ENCODE measurements at regions not wholly inside any gene's neighbourhood (a gene's known extent, or its start where the extent isn't known, plus 50 kb on each side); places are given as distances from the start of the nearest gene placed in this dataset.

DNA sequence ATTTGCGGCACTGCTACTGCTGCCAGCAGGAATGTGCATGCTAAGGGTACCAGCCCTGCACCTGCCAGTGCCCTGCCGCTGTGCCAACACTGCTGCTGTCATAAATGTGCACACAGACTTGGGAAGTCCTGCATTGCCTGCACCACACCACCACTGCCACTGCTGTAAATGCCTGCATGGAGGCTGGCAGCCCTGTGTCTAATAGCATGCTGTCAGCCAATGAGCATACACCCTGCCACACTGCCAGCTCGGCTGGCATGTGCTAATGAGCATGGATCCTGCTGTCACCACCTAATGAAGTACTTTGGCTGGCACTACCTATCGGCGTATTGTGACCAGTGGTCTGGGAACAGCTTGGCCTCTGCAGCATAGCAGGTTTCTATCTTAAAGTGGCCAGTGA lies 981.8 kb upstream of the GBE1 start:
- Histone ChIP-seq H3K9me3 (ENCODE audit: control insufficient read depth, insufficient read depth, low read length) (no peaks in the 10 kb centered on the region), H3K4me3 (ENCODE audit: low read depth, low read length) (no peak overlapping the region), H3K27ac (ENCODE audit: low read depth, low read length) (no peak overlapping the region), H3K27me3 (ENCODE audit: control insufficient read depth, insufficient read depth, low read length) (no peaks in the 10 kb centered on the region), H3K36me3 (ENCODE audit: control insufficient read depth, insufficient read depth, low read length) (no peaks in the 10 kb centered on the region), H3K4me1 (ENCODE audit: control insufficient read depth, insufficient read depth, low read length) (peaks cover 4% of the 10 kb centered on the region)
- WGBS (ENCODE audit: insufficient coverage): 37% methylated on average over 5 of the region's 5 CpGs
- DNase-seq (ENCODE audit: low read depth in 4 of 6, low spot score in 6 of 6): peak in 5 of 6 donors; percentile 2 to 83 (median 38)

GRCh38 chr3:82741346-82741745 lies 979.9 kb upstream of the GBE1 start:
- H3K9me3 ChIP-seq (ENCODE audit: control insufficient read depth, insufficient read depth, low read length): no peaks in the 10 kb centered on the region
- no CpG with 5 or more reads among the region's 2 CpGs for WGBS (ENCODE audit: insufficient coverage)

DNA sequence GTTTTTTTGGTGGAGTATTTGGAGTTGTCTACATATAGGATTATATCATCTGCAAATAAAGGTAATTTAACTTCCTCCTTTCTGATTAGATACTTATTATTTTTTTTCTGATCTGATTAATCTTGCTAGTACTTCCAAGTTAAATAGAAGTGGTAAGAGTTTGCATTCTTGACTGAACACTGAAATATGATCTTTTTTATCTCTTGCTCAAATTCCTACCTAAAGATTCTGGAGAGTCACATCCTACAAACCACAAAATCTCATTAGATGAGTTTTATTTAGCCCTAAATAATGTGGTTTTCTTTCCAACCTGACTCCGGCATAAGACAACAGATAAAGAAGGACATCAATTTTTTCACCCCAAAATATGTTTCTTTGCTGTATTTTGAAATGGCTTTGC lies 977.9 kb upstream of the GBE1 start:
- Histone ChIP-seq H3K9me3 (ENCODE audit: control insufficient read depth, insufficient read depth, low read length) (no peaks in the 10 kb centered on the region), H3K27ac (ENCODE audit: low read depth, low read length) (no peak overlapping the region), H3K4me3 (ENCODE audit: low read depth, low read length) (no peak overlapping the region), H3K36me3 (ENCODE audit: control insufficient read depth, insufficient read depth, low read length) (no peaks in the 10 kb centered on the region), H3K27me3 (ENCODE audit: control insufficient read depth, insufficient read depth, low read length) (no peaks in the 10 kb centered on the region), H3K4me1 (ENCODE audit: control insufficient read depth, insufficient read depth, low read length) (peaks cover 4% of the 10 kb centered on the region)
- DNase-seq (ENCODE audit: low read depth in 4 of 6, low spot score in 6 of 6): no peak
- no CpG with 5 or more reads among the region's 1 CpG for WGBS (ENCODE audit: insufficient coverage)

More at GRCh38 chr3:82741346-82741745, 979.9 kb upstream of the GBE1 start:
- DNase-seq (ENCODE audit: low read depth in 4 of 6, low spot score in 6 of 6): no peak
- H3K27ac ChIP-seq (ENCODE audit: low read depth, low read length): no peak overlapping the region
- peaks cover 4% of the 10 kb centered on the region for H3K4me1 ChIP-seq (ENCODE audit: control insufficient read depth, insufficient read depth, low read length)
- H3K27me3 ChIP-seq (ENCODE audit: control insufficient read depth, insufficient read depth, low read length): no peaks in the 10 kb centered on the region
- no peak overlapping the region for H3K4me3 ChIP-seq (ENCODE audit: low read depth, low read length)
- H3K36me3 ChIP-seq (ENCODE audit: control insufficient read depth, insufficient read depth, low read length): no peaks in the 10 kb centered on the region

- Histone ChIP-seq H3K27me3 (ENCODE audit: control insufficient read depth, insufficient read depth, low read length) (no peaks in the 10 kb centered on the region), H3K4me1 (ENCODE audit: control insufficient read depth, insufficient read depth, low read length) (no peaks in the 10 kb centered on the region), H3K27ac (ENCODE audit: low read depth, low read length) (no peak overlapping the region), H3K36me3 (ENCODE audit: control insufficient read depth, insufficient read depth, low read length) (no peaks in the 10 kb centered on the region), H3K9me3 (ENCODE audit: control insufficient read depth, insufficient read depth, low read length) (no peaks in the 10 kb centered on the region), H3K4me3 (ENCODE audit: low read depth, low read length) (no peak overlapping the region)
- DNase-seq (ENCODE audit: low read depth in 4 of 6, low spot score in 6 of 6): no peak
- 49% methylated on average over 2 of the region's 5 CpGs for WGBS (ENCODE audit: insufficient coverage)
Measured at GRCh38 chr3:82736696-82737277, 975.3 kb upstream of the GBE1 start.

DNA sequence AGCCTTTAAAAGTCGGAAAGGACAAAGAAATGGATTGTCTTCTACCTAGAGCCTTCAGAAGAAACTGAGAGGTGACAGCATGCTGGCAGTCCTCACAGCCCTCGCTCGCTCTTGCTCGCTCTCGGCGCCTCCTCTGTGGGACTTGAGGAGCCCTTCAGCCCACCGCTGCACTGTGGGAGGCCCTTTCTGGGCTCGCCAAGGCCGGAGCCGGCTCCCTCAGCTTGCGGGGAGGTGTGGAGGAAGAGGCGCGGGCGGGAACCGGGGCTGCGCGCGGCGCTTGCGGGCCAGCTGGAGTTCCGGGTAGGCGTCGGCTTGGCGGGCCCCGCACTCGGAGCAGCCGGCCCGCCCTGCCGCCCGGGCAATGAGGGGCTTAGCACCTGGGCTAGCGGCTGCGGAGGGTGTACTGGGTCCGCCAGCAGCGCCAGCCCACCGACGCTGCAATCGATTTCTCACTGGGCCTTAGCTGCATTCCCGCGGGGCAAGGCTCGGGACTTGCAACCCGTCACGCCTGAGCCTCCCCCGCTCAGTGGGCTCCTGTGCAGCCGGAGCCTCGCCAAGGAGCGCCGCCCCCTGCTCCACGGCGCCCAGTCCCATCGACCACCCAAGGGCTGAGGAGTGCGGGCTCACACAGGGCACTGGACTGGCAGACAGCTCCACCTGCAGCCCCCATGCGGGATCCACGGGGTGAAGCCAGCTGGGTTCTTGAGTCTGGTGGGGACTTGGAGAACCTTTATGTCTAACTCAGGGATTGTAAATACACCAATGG lies 953.8 kb upstream of the GBE1 start:
- 95% methylated on average over 53 of the region's 53 CpGs for WGBS (ENCODE audit: insufficient coverage)
- DNase-seq (ENCODE audit: low read depth in 4 of 6, low spot score in 6 of 6): no peak
- Histone ChIP-seq H3K4me1 (ENCODE audit: control insufficient read depth, insufficient read depth, low read length) (no peaks in the 10 kb centered on the region), H3K36me3 (ENCODE audit: control insufficient read depth, insufficient read depth, low read length) (no peaks in the 10 kb centered on the region), H3K27me3 (ENCODE audit: control insufficient read depth, insufficient read depth, low read length) (no peaks in the 10 kb centered on the region), H3K9me3 (ENCODE audit: control insufficient read depth, insufficient read depth, low read length) (peaks cover 2% of the 10 kb centered on the region), H3K4me3 (ENCODE audit: low read depth, low read length) (no peak overlapping the region), H3K27ac (ENCODE audit: low read depth, low read length) (no peak overlapping the region)

GRCh38 chr3:82707035-82707434 lies 945.6 kb upstream of the GBE1 start:
- H3K4me1 ChIP-seq (ENCODE audit: control insufficient read depth, insufficient read depth, low read length): no peaks in the 10 kb centered on the region
- no peak overlapping the region for H3K27ac ChIP-seq (ENCODE audit: low read depth, low read length)
- H3K27me3 ChIP-seq (ENCODE audit: control insufficient read depth, insufficient read depth, low read length): no peaks in the 10 kb centered on the region
- H3K9me3 ChIP-seq (ENCODE audit: control insufficient read depth, insufficient read depth, low read length): peaks cover 2% of the 10 kb centered on the region
- no peak for DNase-seq (ENCODE audit: low read depth in 4 of 6, low spot score in 6 of 6)
- WGBS (ENCODE audit: insufficient coverage): 82% methylated on average over 4 of the region's 4 CpGs
- no peak overlapping the region for H3K4me3 ChIP-seq (ENCODE audit: low read depth, low read length)
- no peaks in the 10 kb centered on the region for H3K36me3 ChIP-seq (ENCODE audit: control insufficient read depth, insufficient read depth, low read length)

GRCh38 chr3:82685761-82686160 lies 924.3 kb upstream of the GBE1 start:
- Histone ChIP-seq H3K27me3 (ENCODE audit: control insufficient read depth, insufficient read depth, low read length) (no peaks in the 10 kb centered on the region), H3K36me3 (ENCODE audit: control insufficient read depth, insufficient read depth, low read length) (no peaks in the 10 kb centered on the region), H3K27ac (ENCODE audit: low read depth, low read length) (no peak overlapping the region), H3K9me3 (ENCODE audit: control insufficient read depth, insufficient read depth, low read length) (no peaks in the 10 kb centered on the region), H3K4me3 (ENCODE audit: low read depth, low read length) (no peak overlapping the region), H3K4me1 (ENCODE audit: control insufficient read depth, insufficient read depth, low read length) (no peaks in the 10 kb centered on the region)
- 100% methylated on average over 1 of the region's 3 CpGs for WGBS (ENCODE audit: insufficient coverage)
- no peak for DNase-seq (ENCODE audit: low read depth in 4 of 6, low spot score in 6 of 6)

- WGBS (ENCODE audit: insufficient coverage): no CpG with 5 or more reads among the region's 1 CpG
- no peak for DNase-seq (ENCODE audit: low read depth in 4 of 6, low spot score in 6 of 6)
- no peaks in the 10 kb centered on the region for H3K27me3 ChIP-seq (ENCODE audit: control insufficient read depth, insufficient read depth, low read length)
- no peaks in the 10 kb centered on the region for H3K36me3 ChIP-seq (ENCODE audit: control insufficient read depth, insufficient read depth, low read length)
- H3K4me1 ChIP-seq (ENCODE audit: control insufficient read depth, insufficient read depth, low read length): no peaks in the 10 kb centered on the region
- no peaks in the 10 kb centered on the region for H3K9me3 ChIP-seq (ENCODE audit: control insufficient read depth, insufficient read depth, low read length)
- no peak overlapping the region for H3K4me3 ChIP-seq (ENCODE audit: low read depth, low read length)
- H3K27ac ChIP-seq (ENCODE audit: low read depth, low read length): no peak overlapping the region
Measured at GRCh38 chr3:82676356-82677026, 915.0 kb upstream of the GBE1 start.

- Histone ChIP-seq H3K27me3 (ENCODE audit: control insufficient read depth, insufficient read depth, low read length) (no peaks in the 10 kb centered on the region), H3K36me3 (ENCODE audit: control insufficient read depth, insufficient read depth, low read length) (no peaks in the 10 kb centered on the region), H3K4me1 (ENCODE audit: control insufficient read depth, insufficient read depth, low read length) (no peaks in the 10 kb centered on the region), H3K9me3 (ENCODE audit: control insufficient read depth, insufficient read depth, low read length) (no peaks in the 10 kb centered on the region), H3K4me3 (ENCODE audit: low read depth, low read length) (no peak overlapping the region), H3K27ac (ENCODE audit: low read depth, low read length) (no peak overlapping the region)
- DNase-seq (ENCODE audit: low read depth in 4 of 6, low spot score in 6 of 6): no peak
- WGBS (ENCODE audit: insufficient coverage): no CpG with 5 or more reads among the region's 2 CpGs
Measured at GRCh38 chr3:82672966-82673365, 911.5 kb upstream of the GBE1 start.

- no peaks in the 10 kb centered on the region for H3K27me3 ChIP-seq (ENCODE audit: control insufficient read depth, insufficient read depth, low read length)
- DNase-seq (ENCODE audit: low read depth in 4 of 6, low spot score in 6 of 6): no peak
- H3K27ac ChIP-seq (ENCODE audit: low read depth, low read length): no peak overlapping the region
- H3K4me1 ChIP-seq (ENCODE audit: control insufficient read depth, insufficient read depth, low read length): no peaks in the 10 kb centered on the region
- no CpG with 5 or more reads among the region's 1 CpG for WGBS (ENCODE audit: insufficient coverage)
- H3K9me3 ChIP-seq (ENCODE audit: control insufficient read depth, insufficient read depth, low read length): no peaks in the 10 kb centered on the region
- H3K4me3 ChIP-seq (ENCODE audit: low read depth, low read length): no peak overlapping the region
- no peaks in the 10 kb centered on the region for H3K36me3 ChIP-seq (ENCODE audit: control insufficient read depth, insufficient read depth, low read length)
Measured at GRCh38 chr3:82671466-82671865, 910.0 kb upstream of the GBE1 start.
